Mammary epithelial cell (primary cell): ENCODE measurements at regions not wholly inside any gene's neighbourhood (a gene's known extent, or its start where the extent isn't known, plus 50 kb on each side); places are given as distances from the start of the nearest gene placed in this dataset.

Source experiments
- EZH2 ChIP-seq: IDR thresholded peaks from 2 replicates; pipeline ENCODE4 v1.6.1; 2012; ENCODE audit warnings: low read length, inconsistent platforms, borderline replicate concordance
- TF ChIP-seq, protein P1 (sequence below), 2 donors: IDR thresholded peaks in 1 of 2; conservative IDR thresholded peaks in 1 of 2; 2 replicates each; pipeline ENCODE4 v1.5.1; 2011 to 2012; ENCODE audit warnings: inconsistent platforms in 2 of 2, low read length in 2 of 2, mild to moderate bottlenecking in 2 of 2, control low read depth in 1 of 2, low read depth in 1 of 2; ENCODE audit not compliant: insufficient read depth in 1 of 2; ENCODE audit errors: extremely low read depth in 1 of 2

DNA sequence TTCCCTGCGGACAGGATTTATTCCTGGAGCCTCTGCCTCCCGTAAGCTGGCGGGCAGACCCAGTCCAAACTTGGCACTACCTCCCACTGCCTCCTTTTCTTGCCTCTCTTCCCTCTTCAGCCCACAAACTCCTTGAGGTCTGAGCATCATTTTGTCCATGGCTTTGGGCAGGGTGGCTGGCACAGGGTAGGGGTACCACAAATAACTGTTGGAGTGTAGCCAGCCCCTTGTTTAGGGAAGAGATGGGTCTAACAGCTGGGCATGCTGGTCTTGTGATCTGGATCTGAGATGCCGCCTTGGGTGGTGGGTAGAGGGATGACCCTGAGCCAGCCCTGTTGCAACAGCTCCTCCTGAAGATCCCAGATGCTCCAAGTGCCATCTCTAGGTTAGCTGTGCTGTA lies 71.4 kb upstream of the CLDN14 start:
- TF ChIP-seq EZH2 = no peak
- TF ChIP-seq, protein P1, sequence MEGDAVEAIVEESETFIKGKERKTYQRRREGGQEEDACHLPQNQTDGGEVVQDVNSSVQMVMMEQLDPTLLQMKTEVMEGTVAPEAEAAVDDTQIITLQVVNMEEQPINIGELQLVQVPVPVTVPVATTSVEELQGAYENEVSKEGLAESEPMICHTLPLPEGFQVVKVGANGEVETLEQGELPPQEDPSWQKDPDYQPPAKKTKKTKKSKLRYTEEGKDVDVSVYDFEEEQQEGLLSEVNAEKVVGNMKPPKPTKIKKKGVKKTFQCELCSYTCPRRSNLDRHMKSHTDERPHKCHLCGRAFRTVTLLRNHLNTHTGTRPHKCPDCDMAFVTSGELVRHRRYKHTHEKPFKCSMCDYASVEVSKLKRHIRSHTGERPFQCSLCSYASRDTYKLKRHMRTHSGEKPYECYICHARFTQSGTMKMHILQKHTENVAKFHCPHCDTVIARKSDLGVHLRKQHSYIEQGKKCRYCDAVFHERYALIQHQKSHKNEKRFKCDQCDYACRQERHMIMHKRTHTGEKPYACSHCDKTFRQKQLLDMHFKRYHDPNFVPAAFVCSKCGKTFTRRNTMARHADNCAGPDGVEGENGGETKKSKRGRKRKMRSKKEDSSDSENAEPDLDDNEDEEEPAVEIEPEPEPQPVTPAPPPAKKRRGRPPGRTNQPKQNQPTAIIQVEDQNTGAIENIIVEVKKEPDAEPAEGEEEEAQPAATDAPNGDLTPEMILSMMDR (conservative IDR thresholded peaks at IDR 0.05 in 1 of 2, IDR thresholded peaks at IDR 0.05 in 1 of 2; ENCODE audit: extremely low read depth in 1 of 2, insufficient read depth in 1 of 2, low read depth in 1 of 2, low read length in 2 of 2) = no peak
